ENCODE measurements at regions not wholly inside any gene's neighbourhood (a gene's known extent, or its start where the extent isn't known, plus 50 kb on each side); places are given as distances from the start of the nearest gene placed in this dataset.

GRCh38 chr3:72418856-72419255 lies 429.4 kb downstream of the SHQ1 start:
- TF ChIP-seq CTCF (IDR thresholded peaks at IDR 0.05; ENCODE audit: insufficient read depth, low read depth, low read length) (no peak), EZH2 (IDR thresholded peaks at IDR 0.05; ENCODE audit: insufficient read depth, low read length) (no peak)

Measured in astrocyte (in vitro differentiated cells and primary cell).